GM20000 (cell line): ENCODE measurements at regions not wholly inside any gene's neighbourhood (a gene's known extent, or its start where the extent isn't known, plus 50 kb on each side); places are given as distances from the start of the nearest gene placed in this dataset.

Experiments
- DNase-seq: peaks from one replicate; pipeline ENCODE4 v3.0.0; 2012; ENCODE audit warnings: low spot score
- TF ChIP-seq, protein P1 (sequence below): IDR thresholded peaks from 2 replicates; pipeline ENCODE4 v1.5.1; 2012; ENCODE audit warnings: mild to moderate bottlenecking, control low read depth; ENCODE audit errors: extremely low read depth, missing control alignments

DNA sequence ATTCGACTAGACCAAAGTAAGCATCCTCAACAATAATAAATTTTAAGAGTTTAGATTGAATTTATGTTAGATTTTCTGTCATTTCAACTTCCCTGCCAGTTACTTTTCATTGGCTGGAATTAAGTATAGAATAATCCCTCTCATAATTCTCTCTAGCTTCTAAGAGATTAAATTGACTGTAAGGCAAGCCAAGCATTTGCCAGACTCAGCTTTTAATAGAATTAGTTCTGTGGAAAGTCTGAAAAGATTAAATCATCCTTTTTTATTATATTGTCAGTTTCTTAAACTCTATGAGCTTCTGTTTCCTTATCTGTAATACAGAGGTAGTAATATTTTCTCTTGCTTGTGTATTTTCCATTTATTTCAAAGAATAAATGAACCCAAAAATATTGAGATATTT is 77.9 kb upstream of the ZNF804A start:
- DNase-seq: no peak
- TF ChIP-seq, protein P1, sequence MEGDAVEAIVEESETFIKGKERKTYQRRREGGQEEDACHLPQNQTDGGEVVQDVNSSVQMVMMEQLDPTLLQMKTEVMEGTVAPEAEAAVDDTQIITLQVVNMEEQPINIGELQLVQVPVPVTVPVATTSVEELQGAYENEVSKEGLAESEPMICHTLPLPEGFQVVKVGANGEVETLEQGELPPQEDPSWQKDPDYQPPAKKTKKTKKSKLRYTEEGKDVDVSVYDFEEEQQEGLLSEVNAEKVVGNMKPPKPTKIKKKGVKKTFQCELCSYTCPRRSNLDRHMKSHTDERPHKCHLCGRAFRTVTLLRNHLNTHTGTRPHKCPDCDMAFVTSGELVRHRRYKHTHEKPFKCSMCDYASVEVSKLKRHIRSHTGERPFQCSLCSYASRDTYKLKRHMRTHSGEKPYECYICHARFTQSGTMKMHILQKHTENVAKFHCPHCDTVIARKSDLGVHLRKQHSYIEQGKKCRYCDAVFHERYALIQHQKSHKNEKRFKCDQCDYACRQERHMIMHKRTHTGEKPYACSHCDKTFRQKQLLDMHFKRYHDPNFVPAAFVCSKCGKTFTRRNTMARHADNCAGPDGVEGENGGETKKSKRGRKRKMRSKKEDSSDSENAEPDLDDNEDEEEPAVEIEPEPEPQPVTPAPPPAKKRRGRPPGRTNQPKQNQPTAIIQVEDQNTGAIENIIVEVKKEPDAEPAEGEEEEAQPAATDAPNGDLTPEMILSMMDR: no peak

DNA sequence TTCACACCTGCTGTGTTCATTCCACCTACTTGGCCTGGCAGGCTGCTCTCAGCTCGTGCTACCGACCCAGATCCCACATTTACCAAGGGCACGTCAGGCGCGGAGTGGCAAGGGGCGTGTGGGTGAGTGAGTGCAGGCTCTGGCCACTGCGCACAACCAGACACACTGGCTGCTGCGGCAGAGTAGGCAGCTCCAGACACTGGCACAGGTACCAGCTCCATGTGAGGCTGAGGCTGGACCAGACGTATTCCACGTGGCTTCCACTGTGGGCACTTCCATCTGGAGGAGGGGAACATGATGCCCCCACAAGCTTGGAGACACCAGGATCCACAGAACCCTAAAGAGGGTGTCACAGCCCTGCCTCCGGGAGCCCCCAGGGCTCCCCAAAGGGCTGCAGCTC is 74.6 kb upstream of the ZNF804A start:
- no peak for DNase-seq

DNA sequence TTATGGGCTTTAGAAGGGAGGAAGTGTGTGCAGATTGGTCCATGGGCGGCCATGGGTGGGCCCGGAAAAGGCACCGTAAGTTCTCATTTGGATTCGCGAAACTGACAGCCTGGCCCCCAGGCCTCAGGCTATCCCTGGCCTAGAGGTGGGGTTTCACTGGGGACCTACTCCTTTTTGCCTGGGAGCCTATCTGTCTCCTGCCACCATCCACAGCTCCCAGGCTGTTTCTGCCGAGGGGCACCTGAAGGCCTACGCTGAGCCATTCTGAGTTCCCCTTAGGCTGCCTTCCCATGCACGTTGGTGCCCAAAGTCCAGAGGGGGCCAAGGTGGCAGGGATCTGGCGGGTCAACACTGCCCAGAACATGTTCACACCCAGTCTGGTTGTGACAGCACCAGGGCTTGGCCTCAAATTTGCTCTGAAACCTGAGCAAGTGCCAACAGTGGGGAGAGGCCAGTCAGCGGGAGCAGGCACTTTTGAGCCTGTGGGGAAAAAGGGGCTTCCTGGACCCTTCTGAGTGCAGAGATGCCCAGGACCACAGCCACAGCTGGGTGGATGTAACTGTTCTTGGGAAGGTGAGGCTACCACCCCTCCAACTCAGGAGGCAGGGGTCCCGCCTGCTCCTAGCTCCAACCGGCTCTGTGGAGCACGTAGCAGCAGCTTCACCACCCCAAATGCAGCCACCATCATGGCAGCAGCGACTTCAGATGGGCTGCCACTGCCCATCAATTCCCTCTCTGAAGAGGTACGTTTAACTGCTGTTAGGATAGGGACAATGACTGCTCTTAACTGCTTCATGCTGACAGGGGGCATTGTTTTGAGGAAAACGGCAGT is 73.6 kb upstream of the ZNF804A start:
- TF ChIP-seq, protein P1: no peak
- DNase-seq: no peak

More for the DNA sequence above, 74.6 kb upstream of the ZNF804A start:
- TF ChIP-seq, protein P1: no peak

DNA sequence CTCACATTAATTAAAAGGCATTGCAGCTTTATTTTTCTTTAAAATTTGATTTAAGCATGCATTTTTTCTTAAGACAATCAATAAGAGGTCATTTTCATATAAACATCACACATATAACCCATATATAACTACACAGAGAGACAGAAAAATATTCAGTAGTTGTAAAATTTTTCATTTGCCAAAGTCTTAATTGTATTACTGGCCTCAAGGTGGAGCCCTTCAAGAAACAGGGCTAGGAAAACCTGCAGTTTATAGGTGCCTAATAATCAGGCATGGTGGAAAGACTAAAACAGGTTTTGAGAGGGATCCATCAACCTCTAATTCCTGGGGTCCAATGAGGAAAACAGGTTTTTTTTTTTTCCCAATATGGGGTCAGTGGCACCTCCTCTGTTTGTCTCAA is 71.3 kb upstream of the ZNF804A start:
- DNase-seq: no peak

DNA sequence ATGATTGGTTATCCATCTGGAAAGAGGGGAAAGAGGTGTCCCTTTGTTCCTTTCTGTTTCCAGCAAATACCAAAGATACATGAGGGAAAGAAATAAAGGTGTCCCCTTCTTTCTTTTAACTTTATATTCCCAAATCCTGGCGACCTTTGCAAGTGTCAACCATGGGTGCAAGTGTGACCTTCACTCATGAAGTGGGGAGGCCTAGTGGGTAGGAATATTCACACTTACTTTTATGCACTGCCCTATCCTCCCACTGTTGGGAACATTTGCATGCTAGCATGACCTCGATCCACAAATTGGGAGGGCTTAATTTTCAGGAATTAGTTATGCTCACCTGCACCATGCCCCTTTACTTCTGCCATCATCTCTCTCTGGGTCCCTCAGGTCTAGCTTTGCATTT is 70.2 kb upstream of the ZNF804A start:
- TF ChIP-seq, protein P1: no peak
- no peak for DNase-seq

More for the DNA sequence above, 71.3 kb upstream of the ZNF804A start:
- TF ChIP-seq, protein P1: no peak

DNA sequence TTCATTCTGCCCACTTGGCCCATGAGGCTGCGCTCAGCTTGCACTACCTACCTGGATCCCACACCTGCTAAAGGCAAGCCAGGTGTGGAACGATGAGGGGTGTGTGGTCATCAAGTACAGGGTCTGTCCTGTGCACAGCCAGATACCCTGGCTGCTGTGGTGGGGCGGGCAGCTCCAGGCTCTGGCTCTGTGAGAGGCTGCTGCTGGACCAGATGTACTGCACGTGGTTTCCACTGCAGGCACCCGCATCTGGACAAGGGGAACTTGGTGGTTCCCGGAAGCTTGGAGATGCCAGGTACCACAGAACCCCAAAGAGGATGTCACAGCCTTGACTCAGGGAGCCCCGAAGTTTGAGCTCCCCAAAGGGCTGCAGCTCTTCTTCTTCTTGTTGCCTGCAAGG is 68.1 kb upstream of the ZNF804A start:
- TF ChIP-seq, protein P1: no peak
- DNase-seq: no peak

GRCh38 chr2:184530959-184531358 is 67.4 kb upstream of the ZNF804A start:
- DNase-seq: no peak
- TF ChIP-seq, protein P1: no peak
